GM23338 (cell line): ENCODE measurements at regions not wholly inside any gene's neighbourhood (a gene's known extent, or its start where the extent isn't known, plus 50 kb on each side); places are given as distances from the start of the nearest gene placed in this dataset.

Source experiments
- ATAC-seq: fragments of 200-7000 bp; cut with Tn5 transposase; 3 replicates; pipeline ENCODE4 v1.9.1; 2020
- DNase-seq: peaks from one replicate; pipeline ENCODE4 v3.0.0-alpha.2; 2015; ENCODE audit warnings: low spot score
- H2AFZ ChIP-seq: fragments of 200-600 bp; sonication (generic); 2 replicates; pipeline ENCODE4 v1.8.0; 2016; ENCODE audit warnings: antibody characterized with exemption, mild to moderate bottlenecking, moderate library complexity
- H3F3A ChIP-seq: fragments of 200-600 bp; sonication (generic); replicated peaks from 2 replicates; pipeline ENCODE4 v1.8.0; 2017; ENCODE audit warnings: antibody characterized with exemption, mixed run types, low read depth
- H3K27ac ChIP-seq: fragments of 200-600 bp; sonication (generic); 2 replicates; pipeline ENCODE4 v1.6.1; 2016; ENCODE audit warnings: low read depth
- H3K27me3 ChIP-seq: fragments of 200-600 bp; sonication (generic); 2 replicates; pipeline ENCODE4 v1.8.0; 2016; ENCODE audit warnings: mild to moderate bottlenecking, mixed run types, moderate library complexity; ENCODE audit not compliant: insufficient read depth
- H3K36me3 ChIP-seq: fragments of 200-600 bp; sonication (generic); 2 replicates; pipeline ENCODE4 v1.8.0; 2016; ENCODE audit warnings: mild to moderate bottlenecking; ENCODE audit not compliant: insufficient read depth
- H3K4me1 ChIP-seq: fragments of 200-600 bp; sonication (generic); 2 replicates; pipeline ENCODE4 v1.8.0; 2016; ENCODE audit warnings: mild to moderate bottlenecking, moderate library complexity; ENCODE audit not compliant: insufficient read depth
- H3K4me2 ChIP-seq: fragments of 200-600 bp; sonication (generic); 2 replicates; pipeline ENCODE4 v1.7.1; 2017; ENCODE audit warnings: mixed run types
- H3K4me3 ChIP-seq: fragments of 200-600 bp; sonication (generic); 2 replicates; pipeline ENCODE4 v1.6.1; 2016; ENCODE audit warnings: mixed run types
- H3K79me2 ChIP-seq: fragments of 200-600 bp; sonication (generic); replicated peaks from 2 replicates; pipeline ENCODE4 v1.8.0; 2017; ENCODE audit warnings: mild to moderate bottlenecking; ENCODE audit not compliant: insufficient read depth
- H3K9me2 ChIP-seq: fragments of 200-600 bp; sonication (generic); 2 replicates; pipeline ENCODE4 v1.8.0; 2017; ENCODE audit not compliant: insufficient read depth
- H4K20me1 ChIP-seq: fragments of 200-600 bp; sonication (generic); replicated peaks from 2 replicates; pipeline ENCODE4 v1.8.0; 2017; ENCODE audit warnings: mild to moderate bottlenecking; ENCODE audit not compliant: insufficient read depth
- H3K27ac Mint-ChIP-seq: 2 replicates; pipeline ENCODE4 v1.8.0; 2020; ENCODE audit warnings: inconsistent platforms, mild to moderate bottlenecking, moderate library complexity, mixed read lengths
- H3K27me3 Mint-ChIP-seq: 3 replicates; pipeline ENCODE4 v1.8.0; 2022; ENCODE audit warnings: low read depth, mild to moderate bottlenecking, moderate library complexity, mixed read lengths, inconsistent platforms; ENCODE audit not compliant: insufficient read depth, poor library complexity
- H3K36me3 Mint-ChIP-seq: 3 replicates; pipeline ENCODE4 v1.8.0; 2021; ENCODE audit warnings: low read depth, mild to moderate bottlenecking, inconsistent platforms, moderate library complexity, mixed read lengths
- H3K4me1 Mint-ChIP-seq: 3 replicates; pipeline ENCODE4 v1.8.0; 2020; ENCODE audit warnings: mild to moderate bottlenecking, inconsistent platforms, mixed read lengths
- H3K4me3 Mint-ChIP-seq: 3 replicates; pipeline ENCODE4 v1.8.0; 2021; ENCODE audit warnings: moderate library complexity, mild to moderate bottlenecking, inconsistent platforms, mixed read lengths
- H3K9me3 Mint-ChIP-seq: 3 replicates; pipeline ENCODE4 v1.8.0; 2020; ENCODE audit warnings: moderate library complexity, mild to moderate bottlenecking, inconsistent platforms, mixed read lengths
- ETS1 ChIP-seq: IDR thresholded peaks from 2 replicates; pipeline ENCODE4 v1.6.1; 2016; ENCODE audit warnings: antibody characterized with exemption
- EZH2 ChIP-seq: fragments of 200-600 bp; sonication (generic); IDR thresholded peaks from one replicate; pipeline ENCODE4 v1.8.0; 2017; ENCODE audit warnings: antibody characterized with exemption, mild to moderate bottlenecking, low read depth; ENCODE audit not compliant: unreplicated experiment
- EZH2phosphoT487 ChIP-seq: fragments of 200-600 bp; sonication (generic); IDR thresholded peaks from one replicate; pipeline ENCODE4 v1.8.1; 2018; ENCODE audit warnings: antibody characterized with exemption; ENCODE audit not compliant: unreplicated experiment
- POLR2AphosphoS5 ChIP-seq: IDR thresholded peaks from 2 replicates; pipeline ENCODE4 v1.6.1; 2016; ENCODE audit warnings: antibody characterized with exemption, low read depth
- STAT1 ChIP-seq: IDR thresholded peaks from one replicate; pipeline ENCODE4 v1.6.1; 2016; ENCODE audit warnings: antibody characterized with exemption; ENCODE audit not compliant: unreplicated experiment
- ZNF331 ChIP-seq: fragments of 250-450 bp; sonication (Bioruptor Pico); IDR thresholded peaks from 2 replicates; pipeline ENCODE4 v1.5.0; 2020; ENCODE audit warnings: low read depth, mild to moderate bottlenecking, moderate library complexity
- TF ChIP-seq, protein P1 (sequence below): IDR thresholded peaks from one replicate; pipeline ENCODE4 v1.6.1; 2018; ENCODE audit warnings: antibody characterized with exemption; ENCODE audit not compliant: unreplicated experiment

- H3F3A ChIP-seq = no peaks in the 10 kb centered on the region
- peak; percentile 35; the same call in 2 of the 3 replicates for ATAC-seq
- Mint-ChIP-seq H3K27ac (no peak overlapping the region), H3K9me3 (no peaks in the 10 kb centered on the region), H3K36me3 (no peaks in the 10 kb centered on the region), H3K4me1 (peaks cover 29% of the 10 kb centered on the region; the same call in 2 of the 3 replicates), H3K27me3 (no peaks in the 10 kb centered on the region), H3K4me3 (no peak overlapping the region)
- peak overlapping the region; percentile 19; the same call in 1 of the 2 replicates for H2AFZ ChIP-seq
- no peaks in the 10 kb centered on the region for H3K79me2 ChIP-seq
- no peak overlapping the region for H3K27ac ChIP-seq
- DNase-seq = peak; percentile 7
- no peaks in the 10 kb centered on the region for H3K27me3 ChIP-seq
- peaks cover 8% of the 10 kb centered on the region for H3K4me1 ChIP-seq
- no peak overlapping the region for H3K4me3 ChIP-seq
- H3K4me2 ChIP-seq = 0 out of 2 replicates have a peak overlapping the region, but pooled peaks have one; percentile 2
- no peaks in the 10 kb centered on the region for H4K20me1 ChIP-seq
- H3K9me2 ChIP-seq = no peaks in the 10 kb centered on the region
- H3K36me3 ChIP-seq = no peaks in the 10 kb centered on the region
- TF ChIP-seq STAT1 (no peak), POLR2AphosphoS5 (no peak), EZH2 (no peak)
Measured at GRCh38 chr10:24008164-24009091, 200.5 kb upstream of the KIAA1217 start.

GRCh38 chr10:24009115-24009514 lies 199.8 kb upstream of the KIAA1217 start:
- Histone ChIP-seq H4K20me1 (no peaks in the 10 kb centered on the region), H3K27me3 (no peaks in the 10 kb centered on the region), H3K36me3 (no peaks in the 10 kb centered on the region), H3F3A (no peaks in the 10 kb centered on the region), H3K4me2 (0 out of 2 replicates have a peak overlapping the region, but pooled peaks have one; percentile 2), H3K9me2 (no peaks in the 10 kb centered on the region), H3K79me2 (no peaks in the 10 kb centered on the region), H3K4me1 (peaks cover 8% of the 10 kb centered on the region), H3K4me3 (no peak overlapping the region), H3K27ac (no peak overlapping the region), H2AFZ (peak overlapping the region; percentile 19; the same call in 1 of the 2 replicates)
- DNase-seq (no peak), ATAC-seq (no peak; the same call in 2 of the 3 replicates)
- Mint-ChIP-seq H3K9me3 (no peaks in the 10 kb centered on the region), H3K36me3 (no peaks in the 10 kb centered on the region), H3K4me3 (no peak overlapping the region), H3K4me1 (peaks cover 32% of the 10 kb centered on the region; the same call in 2 of the 3 replicates), H3K27ac (no peak overlapping the region), H3K27me3 (no peaks in the 10 kb centered on the region)
- TF ChIP-seq STAT1 = no peak

DNA sequence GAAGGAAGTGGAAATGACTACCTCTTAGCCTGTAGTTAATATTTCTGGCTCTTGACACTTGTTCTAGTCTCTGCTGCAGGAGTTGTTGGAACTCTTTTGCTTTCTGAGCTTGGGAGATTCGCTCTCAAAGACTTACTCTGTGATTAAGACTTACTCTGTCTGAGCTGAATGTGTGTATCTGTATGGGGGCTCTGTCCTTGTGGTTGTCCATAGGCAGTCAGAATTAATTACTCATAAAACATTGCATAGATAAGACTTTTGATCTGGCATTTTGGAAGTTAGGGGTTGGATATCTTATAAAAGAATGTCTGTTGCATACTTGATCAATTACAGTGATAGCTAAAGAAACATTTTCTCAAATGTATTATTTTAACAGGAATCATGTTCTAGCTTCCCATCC lies 199.2 kb upstream of the KIAA1217 start:
- Mint-ChIP-seq H3K36me3 (no peaks in the 10 kb centered on the region), H3K4me1 (peaks cover 32% of the 10 kb centered on the region; the same call in 2 of the 3 replicates), H3K4me3 (no peak overlapping the region), H3K27ac (no peak overlapping the region), H3K27me3 (no peaks in the 10 kb centered on the region), H3K9me3 (no peaks in the 10 kb centered on the region)
- H3K27me3 ChIP-seq = no peaks in the 10 kb centered on the region
- H3K27ac ChIP-seq = no peak overlapping the region
- no peak for ATAC-seq
- DNase-seq = no peak
- H3F3A ChIP-seq = no peaks in the 10 kb centered on the region
- H3K9me2 ChIP-seq = no peaks in the 10 kb centered on the region
- H3K79me2 ChIP-seq = no peaks in the 10 kb centered on the region
- no peak overlapping the region for H3K4me3 ChIP-seq
- H2AFZ ChIP-seq = no peak overlapping the region
- no peaks in the 10 kb centered on the region for H3K36me3 ChIP-seq
- H3K4me1 ChIP-seq = peaks cover 8% of the 10 kb centered on the region
- H4K20me1 ChIP-seq = no peaks in the 10 kb centered on the region
- no peak overlapping the region for H3K4me2 ChIP-seq
- TF ChIP-seq EZH2phosphoT487 = no peak
- no peak for TF ChIP-seq POLR2AphosphoS5
- no peak for TF ChIP-seq ZNF331 (CRISPR knock-in tag)
- no peak for TF ChIP-seq STAT1
- TF ChIP-seq ETS1 = no peak
- TF ChIP-seq, protein P1, sequence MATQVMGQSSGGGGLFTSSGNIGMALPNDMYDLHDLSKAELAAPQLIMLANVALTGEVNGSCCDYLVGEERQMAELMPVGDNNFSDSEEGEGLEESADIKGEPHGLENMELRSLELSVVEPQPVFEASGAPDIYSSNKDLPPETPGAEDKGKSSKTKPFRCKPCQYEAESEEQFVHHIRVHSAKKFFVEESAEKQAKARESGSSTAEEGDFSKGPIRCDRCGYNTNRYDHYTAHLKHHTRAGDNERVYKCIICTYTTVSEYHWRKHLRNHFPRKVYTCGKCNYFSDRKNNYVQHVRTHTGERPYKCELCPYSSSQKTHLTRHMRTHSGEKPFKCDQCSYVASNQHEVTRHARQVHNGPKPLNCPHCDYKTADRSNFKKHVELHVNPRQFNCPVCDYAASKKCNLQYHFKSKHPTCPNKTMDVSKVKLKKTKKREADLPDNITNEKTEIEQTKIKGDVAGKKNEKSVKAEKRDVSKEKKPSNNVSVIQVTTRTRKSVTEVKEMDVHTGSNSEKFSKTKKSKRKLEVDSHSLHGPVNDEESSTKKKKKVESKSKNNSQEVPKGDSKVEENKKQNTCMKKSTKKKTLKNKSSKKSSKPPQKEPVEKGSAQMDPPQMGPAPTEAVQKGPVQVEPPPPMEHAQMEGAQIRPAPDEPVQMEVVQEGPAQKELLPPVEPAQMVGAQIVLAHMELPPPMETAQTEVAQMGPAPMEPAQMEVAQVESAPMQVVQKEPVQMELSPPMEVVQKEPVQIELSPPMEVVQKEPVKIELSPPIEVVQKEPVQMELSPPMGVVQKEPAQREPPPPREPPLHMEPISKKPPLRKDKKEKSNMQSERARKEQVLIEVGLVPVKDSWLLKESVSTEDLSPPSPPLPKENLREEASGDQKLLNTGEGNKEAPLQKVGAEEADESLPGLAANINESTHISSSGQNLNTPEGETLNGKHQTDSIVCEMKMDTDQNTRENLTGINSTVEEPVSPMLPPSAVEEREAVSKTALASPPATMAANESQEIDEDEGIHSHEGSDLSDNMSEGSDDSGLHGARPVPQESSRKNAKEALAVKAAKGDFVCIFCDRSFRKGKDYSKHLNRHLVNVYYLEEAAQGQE = no peak
